GM12878 (cell line): ENCODE measurements at regions not wholly inside any gene's neighbourhood (a gene's known extent, or its start where the extent isn't known, plus 50 kb on each side); places are given as distances from the start of the nearest gene placed in this dataset.

ENCODE experiments used
- EZH2 ChIP-seq: IDR thresholded peaks from 2 replicates; pipeline ENCODE4 v1.6.1; 2012; ENCODE audit warnings: low read depth, mild to moderate bottlenecking, control low read depth, inconsistent platforms, low read length, borderline replicate concordance; ENCODE audit not compliant: control insufficient read depth
- HDAC6 ChIP-seq: fragments of 200-600 bp; sonication (generic); IDR thresholded peaks from one replicate; pipeline ENCODE4 v1.8.0; 2017; ENCODE audit warnings: antibody characterized with exemption; ENCODE audit not compliant: unreplicated experiment
- POLR2A ChIP-seq: IDR thresholded peaks from 2 replicates; pipeline ENCODE4 v1.6.1; 2011; ENCODE audit warnings: low read depth, mild to moderate bottlenecking, low read length

- TF ChIP-seq HDAC6 (no peak), POLR2A (no peak), EZH2 (no peak)
Observed at GRCh38 chr2:198499539-198499938, 695.1 kb downstream of the PLCL1 start.
